ENCODE measurements at regions not wholly inside any gene's neighbourhood (a gene's known extent, or its start where the extent isn't known, plus 50 kb on each side); places are given as distances from the start of the nearest gene placed in this dataset.

- H2AFZ ChIP-seq (ENCODE audit: low read depth, low read length, poor library complexity, severe bottlenecking): no peak overlapping the region
- no peak overlapping the region for H3K4me3 ChIP-seq (replicated peaks in 1 of 2; ENCODE audit: low read depth in 1 of 2, low read length in 2 of 2)
- H3K4me2 ChIP-seq (ENCODE audit: low read length): no peak overlapping the region
- no peak overlapping the region for H3K9ac ChIP-seq (ENCODE audit: low read length)
- ChIA-PET CTCF (no interaction called here), POLR2A (no interaction called here), RAD21 (ENCODE audit: low non-redundant PET in 1 of 2, low total read pairs in 2 of 2, uncharacterized antibody in 2 of 2, unreplicated experiment in 2 of 2) (no interaction called here)
- no peaks in the 10 kb centered on the region for H3K79me2 ChIP-seq (ENCODE audit: insufficient read depth, low read length)
- intact Hi-C loops (cut with micrococcal nuclease): no loop called here
- H3K36me3 ChIP-seq (ENCODE audit: control insufficient read depth in 1 of 2, insufficient read depth in 2 of 2, low read length in 2 of 2): no peaks in the 10 kb centered on the region
- peaks cover 8% of the 10 kb centered on the region for H3K27me3 ChIP-seq (ENCODE audit: insufficient read depth, low read length)
- H3K9me3 ChIP-seq (ENCODE audit: control insufficient read depth in 1 of 2, insufficient read depth in 1 of 2, low read depth in 1 of 2, low read length in 2 of 2): no peaks in the 10 kb centered on the region
- BruUV-seq (replicated peaks): no TSS peak
- no peak overlapping the region for H3K27ac ChIP-seq (ENCODE audit: low read depth, low read length)
- H3K9me2 ChIP-seq (ENCODE audit: insufficient read depth): no peaks in the 10 kb centered on the region
- no peaks in the 10 kb centered on the region for H3K4me1 ChIP-seq (ENCODE audit: control insufficient read depth in 1 of 2, insufficient read depth in 2 of 2, low read length in 2 of 2)
- no peak for ATAC-seq
- DNase-seq (ENCODE audit: low read depth, low spot score): no peak
- no peaks in the 10 kb centered on the region for H4K20me1 ChIP-seq (ENCODE audit: insufficient read depth)
- TF ChIP-seq ZNF274 (IDR thresholded peaks at IDR 0.05; ENCODE audit: low read depth, low read length) (no peak), EZH2 (IDR thresholded peaks at IDR 0.05) (no peak), CBX3 (IDR thresholded peaks at IDR 0.05; ENCODE audit: low read depth) (no peak), SP1 (IDR thresholded peaks at IDR 0.05; ENCODE audit: low read depth) (no peak), POLR2A (IDR thresholded peaks at IDR 0.05; ENCODE audit: borderline replicate concordance, extremely low read depth, insufficient read depth, insufficient read length) (no peak)
- TF ChIP-seq, protein P1, sequence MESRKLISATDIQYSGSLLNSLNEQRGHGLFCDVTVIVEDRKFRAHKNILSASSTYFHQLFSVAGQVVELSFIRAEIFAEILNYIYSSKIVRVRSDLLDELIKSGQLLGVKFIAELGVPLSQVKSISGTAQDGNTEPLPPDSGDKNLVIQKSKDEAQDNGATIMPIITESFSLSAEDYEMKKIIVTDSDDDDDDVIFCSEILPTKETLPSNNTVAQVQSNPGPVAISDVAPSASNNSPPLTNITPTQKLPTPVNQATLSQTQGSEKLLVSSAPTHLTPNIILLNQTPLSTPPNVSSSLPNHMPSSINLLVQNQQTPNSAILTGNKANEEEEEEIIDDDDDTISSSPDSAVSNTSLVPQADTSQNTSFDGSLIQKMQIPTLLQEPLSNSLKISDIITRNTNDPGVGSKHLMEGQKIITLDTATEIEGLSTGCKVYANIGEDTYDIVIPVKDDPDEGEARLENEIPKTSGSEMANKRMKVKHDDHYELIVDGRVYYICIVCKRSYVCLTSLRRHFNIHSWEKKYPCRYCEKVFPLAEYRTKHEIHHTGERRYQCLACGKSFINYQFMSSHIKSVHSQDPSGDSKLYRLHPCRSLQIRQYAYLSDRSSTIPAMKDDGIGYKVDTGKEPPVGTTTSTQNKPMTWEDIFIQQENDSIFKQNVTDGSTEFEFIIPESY (IDR thresholded peaks at IDR 0.05; ENCODE audit: extremely low read depth, insufficient replicate concordance, low read length): no peak
These were observed 410.0 kb downstream of the FGF9 start for GRCh38 chr13:22080832-22081231.

DNA sequence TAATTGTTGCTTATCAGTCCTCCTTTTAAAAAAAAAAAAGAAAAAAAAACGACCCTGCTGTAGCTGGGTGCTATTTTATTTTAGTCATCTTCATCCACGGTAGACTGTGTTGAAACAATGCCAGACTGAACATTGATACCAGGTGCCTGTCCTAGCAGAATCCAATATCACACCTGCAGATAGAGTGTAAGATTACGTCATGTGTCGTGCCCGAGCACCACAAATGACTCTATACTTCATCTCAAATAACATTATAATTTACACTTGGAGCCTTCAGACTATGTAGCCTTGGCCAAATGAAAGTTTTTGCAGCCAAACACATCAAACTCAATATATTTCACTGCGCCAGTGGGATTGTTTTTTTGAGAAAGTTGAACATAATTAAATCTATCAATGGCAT lies 410.6 kb downstream of the FGF9 start:
- intact Hi-C loops (cut with micrococcal nuclease): no loop called here
- H3K4me1 ChIP-seq (ENCODE audit: control insufficient read depth in 1 of 2, insufficient read depth in 2 of 2, low read length in 2 of 2): no peaks in the 10 kb centered on the region
- no peaks in the 10 kb centered on the region for H4K20me1 ChIP-seq (ENCODE audit: insufficient read depth)
- no peak for DNase-seq (ENCODE audit: low read depth, low spot score)
- H3K9me3 ChIP-seq (ENCODE audit: control insufficient read depth in 1 of 2, insufficient read depth in 1 of 2, low read depth in 1 of 2, low read length in 2 of 2): no peaks in the 10 kb centered on the region
- ChIA-PET POLR2A (no interaction called here), RAD21 (ENCODE audit: low non-redundant PET in 1 of 2, low total read pairs in 2 of 2, uncharacterized antibody in 2 of 2, unreplicated experiment in 2 of 2) (no interaction called here), CTCF (no interaction called here)
- peaks cover 8% of the 10 kb centered on the region for H3K27me3 ChIP-seq (ENCODE audit: insufficient read depth, low read length)
- H3K4me3 ChIP-seq (replicated peaks in 1 of 2; ENCODE audit: low read depth in 1 of 2, low read length in 2 of 2): no peak overlapping the region
- H3K9ac ChIP-seq (ENCODE audit: low read length): no peak overlapping the region
- no peak overlapping the region for H3K4me2 ChIP-seq (ENCODE audit: low read length)
- no peak overlapping the region for H2AFZ ChIP-seq (ENCODE audit: low read depth, low read length, poor library complexity, severe bottlenecking)
- H3K27ac ChIP-seq (ENCODE audit: low read depth, low read length): no peak overlapping the region
- no TSS peak for BruUV-seq (replicated peaks)
- ATAC-seq: no peak
- no peaks in the 10 kb centered on the region for H3K9me2 ChIP-seq (ENCODE audit: insufficient read depth)
- no peaks in the 10 kb centered on the region for H3K36me3 ChIP-seq (ENCODE audit: control insufficient read depth in 1 of 2, insufficient read depth in 2 of 2, low read length in 2 of 2)
- H3K79me2 ChIP-seq (ENCODE audit: insufficient read depth, low read length): no peaks in the 10 kb centered on the region
- TF ChIP-seq POLR2AphosphoS5 (IDR thresholded peaks at IDR 0.05; ENCODE audit: low read depth, low read length) (no peak), SIN3A (IDR thresholded peaks at IDR 0.05; ENCODE audit: low read depth) (no peak), MAX (IDR thresholded peaks at IDR 0.05) (no peak), EZH2phosphoT487 (IDR thresholded peaks at IDR 0.05; ENCODE audit: borderline replicate concordance) (no peak), TCF7L2 (IDR thresholded peaks at IDR 0.05; ENCODE audit: borderline replicate concordance, extremely low read depth, insufficient read depth, insufficient read length) (no peak), JUND (IDR thresholded peaks at IDR 0.05) (no peak), ZFX (IDR thresholded peaks at IDR 0.05) (no peak), POLR2A (IDR thresholded peaks at IDR 0.05; ENCODE audit: borderline replicate concordance, extremely low read depth, insufficient read depth, insufficient read length) (no peak)
- TF ChIP-seq, protein P2, sequence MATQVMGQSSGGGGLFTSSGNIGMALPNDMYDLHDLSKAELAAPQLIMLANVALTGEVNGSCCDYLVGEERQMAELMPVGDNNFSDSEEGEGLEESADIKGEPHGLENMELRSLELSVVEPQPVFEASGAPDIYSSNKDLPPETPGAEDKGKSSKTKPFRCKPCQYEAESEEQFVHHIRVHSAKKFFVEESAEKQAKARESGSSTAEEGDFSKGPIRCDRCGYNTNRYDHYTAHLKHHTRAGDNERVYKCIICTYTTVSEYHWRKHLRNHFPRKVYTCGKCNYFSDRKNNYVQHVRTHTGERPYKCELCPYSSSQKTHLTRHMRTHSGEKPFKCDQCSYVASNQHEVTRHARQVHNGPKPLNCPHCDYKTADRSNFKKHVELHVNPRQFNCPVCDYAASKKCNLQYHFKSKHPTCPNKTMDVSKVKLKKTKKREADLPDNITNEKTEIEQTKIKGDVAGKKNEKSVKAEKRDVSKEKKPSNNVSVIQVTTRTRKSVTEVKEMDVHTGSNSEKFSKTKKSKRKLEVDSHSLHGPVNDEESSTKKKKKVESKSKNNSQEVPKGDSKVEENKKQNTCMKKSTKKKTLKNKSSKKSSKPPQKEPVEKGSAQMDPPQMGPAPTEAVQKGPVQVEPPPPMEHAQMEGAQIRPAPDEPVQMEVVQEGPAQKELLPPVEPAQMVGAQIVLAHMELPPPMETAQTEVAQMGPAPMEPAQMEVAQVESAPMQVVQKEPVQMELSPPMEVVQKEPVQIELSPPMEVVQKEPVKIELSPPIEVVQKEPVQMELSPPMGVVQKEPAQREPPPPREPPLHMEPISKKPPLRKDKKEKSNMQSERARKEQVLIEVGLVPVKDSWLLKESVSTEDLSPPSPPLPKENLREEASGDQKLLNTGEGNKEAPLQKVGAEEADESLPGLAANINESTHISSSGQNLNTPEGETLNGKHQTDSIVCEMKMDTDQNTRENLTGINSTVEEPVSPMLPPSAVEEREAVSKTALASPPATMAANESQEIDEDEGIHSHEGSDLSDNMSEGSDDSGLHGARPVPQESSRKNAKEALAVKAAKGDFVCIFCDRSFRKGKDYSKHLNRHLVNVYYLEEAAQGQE (IDR thresholded peaks at IDR 0.05; ENCODE audit: low read depth): no peak
- TF ChIP-seq, protein P1 (IDR thresholded peaks at IDR 0.05; ENCODE audit: extremely low read depth, insufficient replicate concordance, low read length): no peak

Measured in HCT116 (cell line).